PC-3 (cell line): ENCODE measurements at regions not wholly inside any gene's neighbourhood (a gene's known extent, or its start where the extent isn't known, plus 50 kb on each side); places are given as distances from the start of the nearest gene placed in this dataset.

Source experiments
- ATAC-seq: fragments of 200-7000 bp; cut with Tn5 transposase; 2 replicates; pipeline ENCODE4 v1.9.1; 2020; ENCODE audit warnings: mild to moderate bottlenecking, moderate library complexity
- BruUV-seq: library from RNA; stranded (reverse); fragments of 400-500 nt; replicated peaks from 2 replicates; lab custom pipeline; 2021; lab: Mats Ljungman, UMichigan
- CTCF ChIA-PET: fragments of 300-600 bp; sonication (Branson Sonifier 250); formaldehyde crosslinking; loops from one replicate; lab custom pipeline; 2022; ENCODE audit warnings: antibody characterized with exemption; lab: Charles Lee
- POLR2A ChIA-PET: fragments of 300-600 bp; sonication (Branson Sonifier 250); formaldehyde crosslinking; loops from one replicate; lab custom pipeline; 2022; ENCODE audit warnings: antibody characterized with exemption; ENCODE audit not compliant: unreplicated experiment; lab: Charles Lee
- DNase-seq: peaks from one replicate; pipeline ENCODE4 v3.0.0-alpha.2; 2015
- H2AFZ ChIP-seq: fragments of 300-600 bp; sonication (generic); 2 replicates; pipeline ENCODE4 v1.6.0; 2016; ENCODE audit warnings: antibody characterized with exemption, low read length
- H3F3A ChIP-seq: fragments of 300-600 bp; sonication (generic); one replicate; pipeline ENCODE4 v1.6.0; 2017; ENCODE audit warnings: antibody characterized with exemption, low read length, control low read depth, mild to moderate bottlenecking; ENCODE audit not compliant: unreplicated experiment
- H3K27ac ChIP-seq: fragments of 300-600 bp; sonication (generic); 2 replicates; pipeline ENCODE4 v1.5.1; 2016; ENCODE audit warnings: mild to moderate bottlenecking, low read length
- H3K27me3 ChIP-seq: fragments of 300-600 bp; sonication (generic); 2 replicates; pipeline ENCODE4 v1.6.1; 2016; ENCODE audit warnings: low read length, mixed read lengths
- H3K36me3 ChIP-seq: fragments of 300-600 bp; sonication (generic); 2 replicates; pipeline ENCODE4 v1.6.1; 2016; ENCODE audit warnings: low read depth, mixed run types, low read length, mixed read lengths
- H3K4me1 ChIP-seq: fragments of 300-600 bp; sonication (generic); 2 replicates; pipeline ENCODE4 v1.5.1; 2016; ENCODE audit warnings: low read length; ENCODE audit not compliant: insufficient read depth
- H3K4me2 ChIP-seq: fragments of 300-600 bp; sonication (generic); 2 replicates; pipeline ENCODE4 v1.6.0; 2016; ENCODE audit warnings: low read length
- H3K4me3 ChIP-seq: fragments of 300-600 bp; sonication (generic); 2 replicates; pipeline ENCODE4 v1.5.1; 2016; ENCODE audit warnings: mild to moderate bottlenecking, low read length, mixed read lengths
- H3K79me2 ChIP-seq: fragments of 300-600 bp; sonication (generic); 2 replicates; pipeline ENCODE4 v1.6.1; 2017; ENCODE audit warnings: low read length, mixed read lengths
- H3K9ac ChIP-seq: fragments of 300-600 bp; sonication (generic); 2 replicates; pipeline ENCODE4 v1.6.0; 2016; ENCODE audit warnings: mild to moderate bottlenecking, low read length
- H3K9me2 ChIP-seq: fragments of 300-600 bp; sonication (generic); replicated peaks from 2 replicates; pipeline ENCODE4 v1.6.1; 2016; ENCODE audit warnings: mixed run types, low read length, mixed read lengths
- H3K9me3 ChIP-seq: fragments of 300-600 bp; sonication (generic); 2 replicates; pipeline ENCODE4 v1.6.1; 2016; ENCODE audit warnings: low read length, mixed read lengths
- H4K20me1 ChIP-seq: fragments of 300-600 bp; sonication (generic); 2 replicates; pipeline ENCODE4 v1.6.1; 2016; ENCODE audit warnings: low read length, mixed read lengths
- EZH2 ChIP-seq: fragments of 300-600 bp; sonication (generic); IDR thresholded peaks from one replicate; pipeline ENCODE4 v1.6.1; 2017; ENCODE audit warnings: antibody characterized with exemption, mild to moderate bottlenecking, low read length; ENCODE audit not compliant: unreplicated experiment
- EZH2phosphoT487 ChIP-seq: fragments of 300-600 bp; sonication (generic); IDR thresholded peaks from 2 replicates; pipeline ENCODE4 v1.6.1; 2018; ENCODE audit warnings: mild to moderate bottlenecking, antibody characterized with exemption, low read length, borderline replicate concordance
- intact Hi-C: fragments of 100-400 bp; cut with micrococcal nuclease; formaldehyde crosslinking; loops from 2 replicates; pipeline ENCODE4 v1.9.0; 2023
- TF ChIP-seq, protein P1 (sequence below): fragments of 300-600 bp; sonication (generic); conservative IDR thresholded peaks from 2 replicates; pipeline ENCODE4 v1.5.1; 2017; ENCODE audit warnings: antibody characterized with exemption, low read depth, mild to moderate bottlenecking, low read length

DNA sequence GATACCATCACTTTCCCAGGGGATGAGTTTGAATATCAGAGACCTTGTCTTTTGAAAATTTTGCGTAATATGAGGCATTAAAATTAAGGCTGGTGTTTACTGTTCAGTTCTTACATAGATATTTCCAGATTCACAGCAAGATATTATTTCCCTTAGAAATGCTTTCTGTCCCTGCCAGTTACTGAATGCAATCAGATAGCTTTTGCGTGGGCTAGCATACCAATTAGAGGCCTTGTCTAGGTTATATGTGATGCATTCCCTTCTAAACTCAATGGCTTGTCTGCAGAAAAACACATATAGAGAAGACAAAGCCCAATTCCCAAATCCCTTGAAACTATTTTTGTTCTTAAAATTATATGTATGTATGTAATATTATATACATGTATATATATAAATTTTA lies 167.8 kb downstream of the RMST start:
- no peaks in the 10 kb centered on the region for H4K20me1 ChIP-seq
- H3K4me3 ChIP-seq: no peak overlapping the region
- H3K9me2 ChIP-seq: no peaks in the 10 kb centered on the region
- intact Hi-C loops: no loop called here
- TF ChIP-seq, protein P1, sequence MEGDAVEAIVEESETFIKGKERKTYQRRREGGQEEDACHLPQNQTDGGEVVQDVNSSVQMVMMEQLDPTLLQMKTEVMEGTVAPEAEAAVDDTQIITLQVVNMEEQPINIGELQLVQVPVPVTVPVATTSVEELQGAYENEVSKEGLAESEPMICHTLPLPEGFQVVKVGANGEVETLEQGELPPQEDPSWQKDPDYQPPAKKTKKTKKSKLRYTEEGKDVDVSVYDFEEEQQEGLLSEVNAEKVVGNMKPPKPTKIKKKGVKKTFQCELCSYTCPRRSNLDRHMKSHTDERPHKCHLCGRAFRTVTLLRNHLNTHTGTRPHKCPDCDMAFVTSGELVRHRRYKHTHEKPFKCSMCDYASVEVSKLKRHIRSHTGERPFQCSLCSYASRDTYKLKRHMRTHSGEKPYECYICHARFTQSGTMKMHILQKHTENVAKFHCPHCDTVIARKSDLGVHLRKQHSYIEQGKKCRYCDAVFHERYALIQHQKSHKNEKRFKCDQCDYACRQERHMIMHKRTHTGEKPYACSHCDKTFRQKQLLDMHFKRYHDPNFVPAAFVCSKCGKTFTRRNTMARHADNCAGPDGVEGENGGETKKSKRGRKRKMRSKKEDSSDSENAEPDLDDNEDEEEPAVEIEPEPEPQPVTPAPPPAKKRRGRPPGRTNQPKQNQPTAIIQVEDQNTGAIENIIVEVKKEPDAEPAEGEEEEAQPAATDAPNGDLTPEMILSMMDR: no peak
- TF ChIP-seq EZH2phosphoT487 (no peak), EZH2 (no peak)
- no peaks in the 10 kb centered on the region for H3F3A ChIP-seq
- no peak overlapping the region for H2AFZ ChIP-seq
- H3K36me3 ChIP-seq: no peaks in the 10 kb centered on the region
- no peaks in the 10 kb centered on the region for H3K79me2 ChIP-seq
- ChIA-PET CTCF (no interaction called here), POLR2A (no interaction called here)
- H3K9me3 ChIP-seq: no peaks in the 10 kb centered on the region
- no peaks in the 10 kb centered on the region for H3K4me1 ChIP-seq
- no peak overlapping the region for H3K4me2 ChIP-seq
- no TSS peak for BruUV-seq
- DNase-seq: no peak
- no peak overlapping the region for H3K27ac ChIP-seq
- H3K9ac ChIP-seq: no peak overlapping the region
- peaks cover 4% of the 10 kb centered on the region; the same call in 1 of the 2 replicates for H3K27me3 ChIP-seq
- no peak for ATAC-seq

DNA sequence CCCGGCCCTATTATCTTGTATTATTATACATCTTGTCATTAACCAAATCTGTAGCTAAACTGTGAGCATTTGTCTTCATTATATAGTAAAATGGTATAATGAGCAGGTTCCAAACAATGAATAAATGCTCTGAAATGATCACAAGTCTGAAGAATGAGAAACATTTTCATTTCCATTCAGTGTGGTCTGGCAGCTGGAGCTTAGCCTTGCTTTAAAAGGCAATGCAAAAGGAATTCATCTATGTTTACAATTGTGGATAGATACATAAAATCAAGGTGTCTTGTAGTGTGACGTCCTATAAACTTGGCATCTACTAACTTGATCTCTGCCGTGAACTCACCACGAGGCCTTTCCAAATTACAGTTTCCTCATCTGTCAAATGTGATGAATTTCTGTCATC lies 168.3 kb downstream of the RMST start:
- CTCF ChIA-PET: no interaction called here
- Histone ChIP-seq H2AFZ (no peak overlapping the region), H3K4me1 (no peaks in the 10 kb centered on the region), H3K36me3 (no peaks in the 10 kb centered on the region), H3K9me3 (no peaks in the 10 kb centered on the region), H3K4me2 (no peak overlapping the region), H4K20me1 (no peaks in the 10 kb centered on the region), H3K79me2 (no peaks in the 10 kb centered on the region), H3K9me2 (no peaks in the 10 kb centered on the region), H3F3A (no peaks in the 10 kb centered on the region), H3K27me3 (peaks cover 4% of the 10 kb centered on the region; the same call in 1 of the 2 replicates), H3K9ac (no peak overlapping the region), H3K4me3 (no peak overlapping the region), H3K27ac (no peak overlapping the region)
- BruUV-seq: no TSS peak
- TF ChIP-seq, protein P1: no peak
- TF ChIP-seq EZH2 (no peak), EZH2phosphoT487 (no peak)
- intact Hi-C loops: no loop called here
- ATAC-seq (no peak), DNase-seq (no peak)
- POLR2A ChIA-PET: no interaction called here

DNA sequence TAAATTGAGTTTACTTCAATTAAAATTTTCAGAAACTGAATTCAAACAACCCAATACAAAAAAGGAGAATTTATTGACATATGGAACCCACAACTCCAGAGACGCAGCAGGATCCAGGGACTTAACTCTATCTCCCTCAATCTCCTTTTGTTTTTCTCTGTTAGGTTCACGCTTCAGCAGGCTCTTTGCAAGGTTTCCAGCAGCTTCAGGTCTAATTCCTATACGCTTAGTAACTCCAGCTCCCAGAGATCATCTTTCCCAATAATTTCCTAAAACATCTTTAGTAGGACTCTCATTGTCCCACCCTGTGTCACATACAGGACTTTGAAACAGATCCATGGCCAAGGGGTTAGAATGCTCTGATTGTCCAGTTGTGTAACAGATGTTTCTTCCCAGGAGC lies 175.2 kb downstream of the RMST start:
- BruUV-seq: no TSS peak
- Histone ChIP-seq H4K20me1 (no peaks in the 10 kb centered on the region), H3K27me3 (no peaks in the 10 kb centered on the region), H3K4me3 (no peak overlapping the region), H3K79me2 (no peaks in the 10 kb centered on the region), H3K27ac (no peak overlapping the region), H3K4me2 (no peak overlapping the region), H3K9me2 (0 out of 2 replicates have a peak, but pooled peaks cover 3% of the 10 kb centered on the region), H3K36me3 (no peaks in the 10 kb centered on the region), H3F3A (no peaks in the 10 kb centered on the region), H3K4me1 (no peaks in the 10 kb centered on the region), H3K9me3 (no peaks in the 10 kb centered on the region), H3K9ac (no peak overlapping the region), H2AFZ (no peak overlapping the region)
- POLR2A ChIA-PET: no interaction called here
- TF ChIP-seq, protein P1: no peak
- no peak for TF ChIP-seq EZH2
- TF ChIP-seq EZH2phosphoT487: no peak
- ATAC-seq (no peak), DNase-seq (no peak)
- CTCF ChIA-PET: no interaction called here
- intact Hi-C loops: no loop called here
